ENCODE measurements at regions not wholly inside any gene's neighbourhood (a gene's known extent, or its start where the extent isn't known, plus 50 kb on each side); places are given as distances from the start of the nearest gene placed in this dataset.

- TF ChIP-seq MED1 (CRISPR knock-in tag; IDR thresholded peaks at IDR 0.05; ENCODE audit: borderline replicate concordance) = no peak
- no peak for TF ChIP-seq ZBTB34 (CRISPR knock-in tag; IDR thresholded peaks at IDR 0.05)
- TF ChIP-seq ATF2 (CRISPR knock-in tag; IDR thresholded peaks at IDR 0.05) = no peak
- no peak for TF ChIP-seq MITF (IDR thresholded peaks at IDR 0.05)
- TF ChIP-seq XRCC4 (IDR thresholded peaks at IDR 0.05; ENCODE audit: extremely low read depth, insufficient read depth, insufficient read length) = no peak
- no peak for TF ChIP-seq ZSCAN29 (IDR thresholded peaks at IDR 0.05)
Observed at GRCh38 chr9:2479056-2479565, 142.5 kb upstream of the VLDLR start (continued).

- in situ Hi-C loops (cut with MboI) = no loop called here
- 0% methylated on average over 4 of the region's 4 CpGs for WGBS (ENCODE audit: insufficient coverage, low coverage, missing lambda C conversion rate)
Observed at GRCh38 chr9:2480255-2480837, 141.2 kb upstream of the VLDLR start.

More at GRCh38 chr9:2480255-2480837, 141.2 kb upstream of the VLDLR start:
- H3K9me1 ChIP-seq (ENCODE audit: control insufficient read depth, insufficient read depth, low read length) = no peaks in the 10 kb centered on the region
- H4K20me1 ChIP-seq (replicated peaks; ENCODE audit: control insufficient read depth, insufficient read depth, low read length) = no peaks in the 10 kb centered on the region
- no peak for FAIRE-seq
- H3K9me3 ChIP-seq (replicated peaks; ENCODE audit: control insufficient read depth, insufficient read depth, low read depth, low read length) = no peaks in the 10 kb centered on the region
- no TSS peak for BruUV-seq (replicated peaks)
- POLR2A ChIA-PET = no interaction called here
- intact Hi-C loops (cut with micrococcal nuclease) = no loop called here
- H3K4me3 ChIP-seq = no peak overlapping the region
- no peak overlapping the region for H3K9ac ChIP-seq (ENCODE audit: insufficient read depth in 1 of 2, low read depth in 2 of 2, low read length in 2 of 2)
- H3K4me1 ChIP-seq (replicated peaks in 1 of 2; ENCODE audit: control insufficient read depth in 2 of 2, insufficient read depth in 2 of 2, low read length in 2 of 2) = no peaks in the 10 kb centered on the region
- no peak for ATAC-seq
- TF ChIP-seq ZNF354B (CRISPR knock-in tag; IDR thresholded peaks at IDR 0.05) (no peak), ZNF77 (CRISPR knock-in tag; IDR thresholded peaks at IDR 0.05) (no peak), KAT8 (IDR thresholded peaks at IDR 0.05; ENCODE audit: low read depth) (no peak), ZNF717 (CRISPR knock-in tag; IDR thresholded peaks at IDR 0.05) (no peak), ZNF324 (CRISPR knock-in tag; IDR thresholded peaks at IDR 0.05) (no peak), NFXL1 (CRISPR knock-in tag; IDR thresholded peaks at IDR 0.05) (no peak), CTBP1 (IDR thresholded peaks at IDR 0.05; ENCODE audit: borderline replicate concordance) (no peak)
- H3K27me3 ChIP-seq (ENCODE audit: control insufficient read depth in 2 of 2, insufficient read depth in 2 of 2, low read length in 2 of 2) = no peaks in the 10 kb centered on the region
- H3K79me2 ChIP-seq (ENCODE audit: control insufficient read depth, insufficient read depth, low read length) = no peaks in the 10 kb centered on the region
- CTCF ChIA-PET (ENCODE audit: low intra/inter-chr PET ratio) = no interaction called here
- H3K36me3 ChIP-seq (ENCODE audit: control insufficient read depth, insufficient read depth, low read length) = no peaks in the 10 kb centered on the region
- no peak overlapping the region for H2AFZ ChIP-seq (ENCODE audit: low read depth, low read length)
- no peak overlapping the region for H3K4me2 ChIP-seq (ENCODE audit: insufficient read depth, low read length)
- no peak overlapping the region for H3K27ac ChIP-seq (ENCODE audit: extremely low read depth, low read depth, low read length)
- DNase-seq (ENCODE audit: extremely low read depth in 1 of 4, low spot score in 3 of 4) = no peak
